22Rv1 (cell line): ENCODE measurements at regions not wholly inside any gene's neighbourhood (a gene's known extent, or its start where the extent isn't known, plus 50 kb on each side); places are given as distances from the start of the nearest gene placed in this dataset.
"Not testable (repeated sequence)": the region's sequence is repeated elsewhere in the genome, so short reads cannot be mapped to it uniquely, and the experiment has no call there.

Experiments used
- H3K27ac ChIP-seq: fragments of 450-650 bp; 2 replicates; pipeline ENCODE4 v1.5.1; 2017
- ZFX ChIP-seq: fragments of 450-650 bp; IDR thresholded peaks from 2 replicates; pipeline ENCODE4 v1.6.1; 2017; ENCODE audit warnings: antibody characterized with exemption, borderline replicate concordance
- TF ChIP-seq, protein P1 (sequence below): fragments of 450-650 bp; IDR thresholded peaks from 2 replicates; pipeline ENCODE4 v1.5.1; 2017; ENCODE audit warnings: mild to moderate bottlenecking

- no peak overlapping the region for H3K27ac ChIP-seq
- no peak for TF ChIP-seq ZFX
- TF ChIP-seq, protein P1, sequence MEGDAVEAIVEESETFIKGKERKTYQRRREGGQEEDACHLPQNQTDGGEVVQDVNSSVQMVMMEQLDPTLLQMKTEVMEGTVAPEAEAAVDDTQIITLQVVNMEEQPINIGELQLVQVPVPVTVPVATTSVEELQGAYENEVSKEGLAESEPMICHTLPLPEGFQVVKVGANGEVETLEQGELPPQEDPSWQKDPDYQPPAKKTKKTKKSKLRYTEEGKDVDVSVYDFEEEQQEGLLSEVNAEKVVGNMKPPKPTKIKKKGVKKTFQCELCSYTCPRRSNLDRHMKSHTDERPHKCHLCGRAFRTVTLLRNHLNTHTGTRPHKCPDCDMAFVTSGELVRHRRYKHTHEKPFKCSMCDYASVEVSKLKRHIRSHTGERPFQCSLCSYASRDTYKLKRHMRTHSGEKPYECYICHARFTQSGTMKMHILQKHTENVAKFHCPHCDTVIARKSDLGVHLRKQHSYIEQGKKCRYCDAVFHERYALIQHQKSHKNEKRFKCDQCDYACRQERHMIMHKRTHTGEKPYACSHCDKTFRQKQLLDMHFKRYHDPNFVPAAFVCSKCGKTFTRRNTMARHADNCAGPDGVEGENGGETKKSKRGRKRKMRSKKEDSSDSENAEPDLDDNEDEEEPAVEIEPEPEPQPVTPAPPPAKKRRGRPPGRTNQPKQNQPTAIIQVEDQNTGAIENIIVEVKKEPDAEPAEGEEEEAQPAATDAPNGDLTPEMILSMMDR = no peak
Measured at GRCh38 chr3:191737742-191738141, 276.8 kb downstream of the PYDC2 start.

DNA sequence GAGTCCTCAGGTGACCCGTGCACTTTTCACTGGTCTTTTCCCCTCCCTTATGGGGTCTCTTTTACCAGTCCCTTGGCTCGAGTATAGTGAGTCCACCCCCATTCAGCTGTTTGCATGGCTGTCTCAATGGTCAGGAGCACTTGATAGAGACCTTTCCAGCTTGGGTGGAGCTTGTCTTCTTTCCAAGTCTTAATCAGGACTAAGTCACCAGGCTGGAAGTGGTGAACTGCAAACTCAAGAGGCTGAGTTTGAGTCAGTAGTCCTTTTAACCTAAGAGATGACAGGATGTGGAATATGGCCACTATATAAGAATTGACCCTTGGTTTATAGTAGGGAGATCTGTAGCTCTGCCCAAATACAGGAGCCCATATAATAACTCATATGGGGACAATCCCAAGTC, 279.7 kb downstream of the PYDC2 start:
- H3K27ac ChIP-seq = no peak overlapping the region
- TF ChIP-seq ZFX = no peak

- not testable (repeated sequence) for H3K27ac ChIP-seq
Measured at GRCh38 chr3:191741847-191742350, 280.9 kb downstream of the PYDC2 start.

- TF ChIP-seq, protein P1 = no peak
- no peak overlapping the region for H3K27ac ChIP-seq
Measured at GRCh38 chr3:191743283-191743682, 282.3 kb downstream of the PYDC2 start.

- no peak for TF ChIP-seq ZFX
- TF ChIP-seq, protein P1 = no peak
- no peak overlapping the region for H3K27ac ChIP-seq
Measured at GRCh38 chr3:191750618-191751017, 289.7 kb downstream of the PYDC2 start.

DNA sequence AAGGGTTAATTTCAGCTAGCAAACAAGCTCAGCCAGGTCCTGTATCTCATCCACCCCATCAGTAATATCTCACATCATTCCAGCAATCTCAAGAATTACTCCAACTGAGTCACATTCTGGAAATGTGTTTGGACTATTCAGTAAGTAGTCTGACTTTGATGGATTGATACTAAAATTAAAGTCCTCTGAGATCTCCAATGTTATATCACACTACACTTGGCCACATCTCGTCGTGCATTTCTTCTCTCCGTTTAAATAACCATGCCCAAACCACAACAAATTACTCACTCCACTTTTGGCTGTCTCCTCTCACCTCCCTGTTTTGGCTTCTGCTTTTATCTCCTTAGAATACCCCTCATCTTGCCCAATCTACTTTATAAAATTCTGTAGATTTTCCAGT, 292.2 kb downstream of the PYDC2 start:
- TF ChIP-seq, protein P1 = no peak
- TF ChIP-seq ZFX = no peak
- H3K27ac ChIP-seq = no peak overlapping the region

GRCh38 chr3:191761906-191762305, 300.9 kb downstream of the PYDC2 start:
- no peak for TF ChIP-seq ZFX
- TF ChIP-seq, protein P1 = no peak
- H3K27ac ChIP-seq = no peak overlapping the region

DNA sequence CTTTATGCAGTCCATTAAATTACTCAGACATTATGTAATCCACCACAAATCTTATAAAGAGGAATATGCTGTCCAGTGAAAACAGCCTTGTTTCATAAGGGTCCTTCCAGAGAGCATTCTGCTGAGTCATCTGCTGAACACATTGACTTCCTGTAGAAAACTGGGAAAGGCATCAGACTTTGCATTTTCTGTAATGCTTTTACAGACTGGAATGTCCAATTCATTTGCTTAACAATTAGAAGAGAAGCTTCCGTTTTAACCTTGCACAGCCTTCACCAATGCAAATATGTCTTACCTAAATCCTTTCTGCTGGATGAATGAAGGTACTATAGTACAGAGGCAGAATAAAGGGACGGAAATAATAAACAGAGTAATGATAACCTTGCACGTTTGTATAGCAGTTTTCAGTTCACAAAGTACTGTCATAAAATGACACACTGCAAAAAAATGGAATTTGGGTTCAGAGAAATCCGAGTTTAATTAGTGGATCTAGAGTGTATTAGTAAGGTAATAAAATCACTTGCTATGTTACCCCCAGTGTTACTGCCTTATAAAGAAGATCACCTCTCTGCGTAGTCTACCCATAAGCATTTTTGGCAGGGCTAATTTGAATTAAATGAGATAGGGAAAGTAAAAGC, 301.5 kb downstream of the PYDC2 start:
- no peak overlapping the region for H3K27ac ChIP-seq

More for the DNA sequence above, 301.5 kb downstream of the PYDC2 start:
- TF ChIP-seq ZFX = no peak
- TF ChIP-seq, protein P1 = no peak
